SK-N-SH treated with all-trans-retinoic acid at 6 μM for 48 hours (cell line): ENCODE measurements at regions not wholly inside any gene's neighbourhood (a gene's known extent, or its start where the extent isn't known, plus 50 kb on each side); places are given as distances from the start of the nearest gene placed in this dataset.

ENCODE experiments used
- ATAC-seq: fragments of 200-7000 bp; cut with Tn5 transposase; 3 replicates; pipeline ENCODE4 v1.9.1; 2020; ENCODE audit warnings: mild to moderate bottlenecking, moderate library complexity
- ARNTL ChIP-seq: fragments of 450-650 bp; formaldehyde crosslinking; IDR thresholded peaks from 2 replicates; pipeline ENCODE4 v1.5.0; 2020; ENCODE audit warnings: low read depth, mild to moderate bottlenecking, moderate library complexity, borderline replicate concordance
- BACH2 ChIP-seq: fragments of 250-450 bp; sonication (Bioruptor Pico); IDR thresholded peaks from 2 replicates; pipeline ENCODE4 v1.9.0; 2021; ENCODE audit warnings: mild to moderate bottlenecking, borderline replicate concordance
- CREB5 ChIP-seq: fragments of 250-450 bp; sonication (Bioruptor Pico); IDR thresholded peaks from 2 replicates; pipeline ENCODE4 v1.5.1; 2020; ENCODE audit warnings: low read depth, mild to moderate bottlenecking, moderate library complexity
- CSDC2 ChIP-seq: fragments of 250-450 bp; sonication (Bioruptor Pico); IDR thresholded peaks from 2 replicates; pipeline ENCODE4 v1.5.0; 2020; ENCODE audit warnings: mild to moderate bottlenecking, moderate library complexity
- CSRNP3 ChIP-seq: fragments of 250-450 bp; sonication (Bioruptor Pico); IDR thresholded peaks from 2 replicates; pipeline ENCODE4 v1.5.1; 2021; ENCODE audit warnings: mild to moderate bottlenecking, moderate library complexity
- ESRRG ChIP-seq: fragments of 250-450 bp; sonication (Bioruptor Pico); IDR thresholded peaks from 2 replicates; pipeline ENCODE4 v1.6.1; 2021; ENCODE audit warnings: mild to moderate bottlenecking
- GLIS3 ChIP-seq: fragments of 250-450 bp; sonication (Bioruptor Pico); IDR thresholded peaks from 2 replicates; pipeline ENCODE4 v1.5.0; 2020; ENCODE audit warnings: mild to moderate bottlenecking, moderate library complexity
- ISL1 ChIP-seq: fragments of 250-450 bp; sonication (Bioruptor Pico); IDR thresholded peaks from 2 replicates; pipeline ENCODE4 v2.1.2; 2022; ENCODE audit warnings: mild to moderate bottlenecking, moderate library complexity
- OSR1 ChIP-seq: fragments of 250-450 bp; sonication (Bioruptor Pico); IDR thresholded peaks from 2 replicates; pipeline ENCODE4 v1.8.0; 2022; ENCODE audit warnings: moderate library complexity, mild to moderate bottlenecking, inconsistent platforms
- PATZ1 ChIP-seq: fragments of 250-450 bp; sonication (Bioruptor Pico); IDR thresholded peaks from 2 replicates; pipeline ENCODE4 v1.8.0; 2020; ENCODE audit warnings: mild to moderate bottlenecking, moderate library complexity, borderline replicate concordance
- POU6F1 ChIP-seq: fragments of 250-450 bp; sonication (Bioruptor Pico); IDR thresholded peaks from 2 replicates; pipeline ENCODE4 v1.8.0; 2021; ENCODE audit warnings: low read depth, mild to moderate bottlenecking, moderate library complexity, borderline replicate concordance
- PPARA ChIP-seq: fragments of 250-450 bp; sonication (Bioruptor Pico); IDR thresholded peaks from 2 replicates; pipeline ENCODE4 v1.5.0; 2020; ENCODE audit warnings: mild to moderate bottlenecking, borderline replicate concordance
- RARB ChIP-seq: fragments of 250-450 bp; sonication (Bioruptor Pico); IDR thresholded peaks from 2 replicates; pipeline ENCODE4 v1.8.0; 2021; ENCODE audit warnings: mild to moderate bottlenecking, moderate library complexity
- SNAI2 ChIP-seq: fragments of 250-450 bp; sonication (Bioruptor Pico); IDR thresholded peaks from 2 replicates; pipeline ENCODE4 v1.5.0; 2020; ENCODE audit warnings: mild to moderate bottlenecking, moderate library complexity
- TCF4 ChIP-seq: fragments of 250-450 bp; sonication (Bioruptor Pico); IDR thresholded peaks from 2 replicates; pipeline ENCODE4 v1.8.0; 2021; ENCODE audit warnings: mild to moderate bottlenecking, moderate library complexity, borderline replicate concordance
- TOX ChIP-seq: fragments of 250-450 bp; sonication (Bioruptor Pico); IDR thresholded peaks from 2 replicates; pipeline ENCODE4 v1.8.0; 2021; ENCODE audit warnings: mild to moderate bottlenecking, moderate library complexity, borderline replicate concordance
- TSHZ2 ChIP-seq: fragments of 250-450 bp; sonication (Bioruptor Pico); IDR thresholded peaks from 2 replicates; pipeline ENCODE4 v1.5.0; 2020; ENCODE audit warnings: mild to moderate bottlenecking, moderate library complexity
- ZC3H10 ChIP-seq: fragments of 250-450 bp; sonication (Bioruptor Pico); IDR thresholded peaks from 2 replicates; pipeline ENCODE4 v1.5.1; 2021; ENCODE audit warnings: mild to moderate bottlenecking, moderate library complexity
- ZFP3 ChIP-seq: fragments of 250-450 bp; sonication (Bioruptor Pico); IDR thresholded peaks from 2 replicates; pipeline ENCODE4 v1.5.0; 2020; ENCODE audit warnings: mild to moderate bottlenecking, moderate library complexity
- ZFP30 ChIP-seq: fragments of 450-650 bp; formaldehyde crosslinking; IDR thresholded peaks from 2 replicates; pipeline ENCODE4 v1.5.0; 2022; ENCODE audit warnings: mild to moderate bottlenecking, moderate library complexity
- ZNF565 ChIP-seq: fragments of 450-650 bp; formaldehyde crosslinking; conservative IDR thresholded peaks from 2 replicates; pipeline ENCODE4 v1.5.0; 2020; ENCODE audit warnings: low read depth, mild to moderate bottlenecking, moderate library complexity
- ZNF70 ChIP-seq: fragments of 450-650 bp; formaldehyde crosslinking; IDR thresholded peaks from 2 replicates; pipeline ENCODE4 v1.5.0; 2020; ENCODE audit warnings: mild to moderate bottlenecking, moderate library complexity
- ZNF8 ChIP-seq: fragments of 450-650 bp; formaldehyde crosslinking; IDR thresholded peaks from 2 replicates; pipeline ENCODE4 v1.5.0; 2020; ENCODE audit warnings: mild to moderate bottlenecking, moderate library complexity

- TF ChIP-seq ZNF70 (CRISPR knock-in tag): no peak
- no peak for TF ChIP-seq ARNTL
- TF ChIP-seq ESRRG (CRISPR knock-in tag): no peak
- TF ChIP-seq ZNF565 (CRISPR knock-in tag): no peak
- no peak for ATAC-seq
Measured at GRCh38 chr7:23915236-23915635, 205.2 kb downstream of the STK31 start.

GRCh38 chr7:23918286-23918685, 208.3 kb downstream of the STK31 start:
- TF ChIP-seq ESRRG (CRISPR knock-in tag): no peak
- TF ChIP-seq TSHZ2 (CRISPR knock-in tag): no peak
- TF ChIP-seq ZNF70 (CRISPR knock-in tag): no peak
- no peak for TF ChIP-seq PPARA (CRISPR knock-in tag)
- TF ChIP-seq ZC3H10 (CRISPR knock-in tag): no peak
- TF ChIP-seq ZFP3 (CRISPR knock-in tag): no peak
- no peak for TF ChIP-seq ARNTL
- TF ChIP-seq CSDC2 (CRISPR knock-in tag): no peak
- no peak for TF ChIP-seq GLIS3 (CRISPR knock-in tag)
- TF ChIP-seq PATZ1 (CRISPR knock-in tag): no peak
- no peak for TF ChIP-seq TOX
- no peak for TF ChIP-seq RARB (CRISPR knock-in tag)
- TF ChIP-seq ZNF8 (CRISPR knock-in tag): no peak
- no peak for TF ChIP-seq ZNF565 (CRISPR knock-in tag)
- ATAC-seq: no peak

GRCh38 chr7:23918856-23919255, 208.8 kb downstream of the STK31 start:
- TF ChIP-seq POU6F1 (CRISPR knock-in tag) (no peak), ZC3H10 (CRISPR knock-in tag) (no peak), ISL1 (peak; percentile 90), ESRRG (CRISPR knock-in tag) (no peak), CSDC2 (CRISPR knock-in tag) (no peak; the same call in 1 of the 2 replicates), OSR1 (CRISPR knock-in tag) (no peak), ARNTL (no peak), ZFP30 (CRISPR knock-in tag) (no peak), GLIS3 (CRISPR knock-in tag) (0 out of 2 replicates have a peak, but pooled peaks have one; percentile 39), BACH2 (CRISPR knock-in tag) (no peak), TOX (no peak), ZNF8 (CRISPR knock-in tag) (no peak), CREB5 (CRISPR knock-in tag) (peak; percentile 60; the same call in 1 of the 2 replicates), TCF4 (CRISPR knock-in tag) (peak; percentile 85), SNAI2 (CRISPR knock-in tag) (peak; percentile 53; the same call in 1 of the 2 replicates), ZFP3 (CRISPR knock-in tag) (no peak), PATZ1 (CRISPR knock-in tag) (peak; percentile 67; the same call in 1 of the 2 replicates), TSHZ2 (CRISPR knock-in tag) (0 out of 2 replicates have a peak, but pooled peaks have one; percentile 31), ZNF70 (CRISPR knock-in tag) (no peak), PPARA (CRISPR knock-in tag) (no peak), CSRNP3 (CRISPR knock-in tag) (no peak), RARB (CRISPR knock-in tag) (no peak), ZNF565 (CRISPR knock-in tag) (no peak)
- TF ChIP-seq, all 23 proteins: peak for 7
- ATAC-seq: peak; percentile 63
